SKM-1 treated with dmso at 0.1 percent for 144 hours (cell line): ENCODE measurements at regions not wholly inside any gene's neighbourhood (a gene's known extent, or its start where the extent isn't known, plus 50 kb on each side); places are given as distances from the start of the nearest gene placed in this dataset.

Source experiments
- DNase-seq: peaks from one replicate; lab custom pipeline; 2025; ENCODE audit not compliant: unreplicated experiment; lab: John Stamatoyannopoulos, UW

DNA sequence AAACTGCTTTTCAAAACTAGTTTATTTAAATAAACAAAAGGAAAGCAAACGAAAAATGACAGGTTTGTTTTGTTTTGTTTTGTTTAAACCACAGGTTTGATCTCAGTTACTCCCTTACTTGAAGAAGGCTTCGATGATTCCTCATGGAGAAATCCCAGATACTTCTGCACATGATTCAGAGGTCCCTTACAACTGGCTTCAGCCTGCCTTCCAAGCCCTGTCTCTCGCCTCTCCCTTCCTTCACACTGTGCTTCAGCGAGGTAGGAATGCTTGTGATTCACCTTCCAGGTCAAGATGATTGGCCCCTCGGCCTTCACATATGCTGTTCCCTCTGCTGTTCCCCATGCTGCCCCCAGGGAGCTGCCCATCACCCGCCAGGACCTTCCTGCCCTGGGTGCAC, 104.1 kb upstream of the ITGA6 start:
- no peak for DNase-seq

DNA sequence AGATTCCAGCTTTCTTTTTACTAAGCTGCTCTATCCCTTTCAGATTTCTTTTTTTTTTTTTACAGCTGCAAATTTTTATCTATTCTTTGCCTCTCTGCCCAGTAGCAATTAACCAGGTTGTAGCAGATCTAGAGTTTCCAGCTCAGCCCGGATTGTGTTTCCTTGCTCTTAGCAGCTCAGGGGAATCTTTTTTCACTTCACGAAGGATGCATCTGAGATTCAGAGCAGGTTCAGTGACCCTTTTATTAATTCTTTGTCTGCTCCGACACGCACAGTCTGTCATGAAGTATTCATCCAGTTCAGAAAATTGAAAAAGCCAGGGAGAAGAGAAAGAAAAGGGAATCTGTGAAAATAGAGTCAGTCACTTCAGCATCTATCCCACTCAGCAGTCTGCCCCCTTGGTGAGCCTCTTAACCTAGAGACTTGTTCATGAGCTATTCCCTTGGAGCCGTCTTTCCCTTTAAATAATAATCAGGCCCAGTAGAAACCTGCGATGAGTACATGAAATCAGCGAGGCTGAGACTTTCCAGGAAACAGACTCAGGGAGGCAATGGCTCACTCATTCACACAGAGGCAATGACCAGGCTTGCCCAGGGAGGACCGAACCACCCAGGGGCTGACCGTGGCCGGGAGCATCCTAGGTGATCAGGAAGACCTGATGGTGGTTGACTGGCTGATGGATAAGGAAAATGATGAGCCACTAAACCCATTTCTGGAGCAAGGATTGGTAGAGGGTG, 103.4 kb upstream of the ITGA6 start:
- no peak for DNase-seq

- DNase-seq = no peak
Measured at GRCh38 chr2:172326211-172326509, 101.2 kb upstream of the ITGA6 start.

- no peak for DNase-seq
Measured at GRCh38 chr2:172328103-172328841, 99.1 kb upstream of the ITGA6 start.

DNA sequence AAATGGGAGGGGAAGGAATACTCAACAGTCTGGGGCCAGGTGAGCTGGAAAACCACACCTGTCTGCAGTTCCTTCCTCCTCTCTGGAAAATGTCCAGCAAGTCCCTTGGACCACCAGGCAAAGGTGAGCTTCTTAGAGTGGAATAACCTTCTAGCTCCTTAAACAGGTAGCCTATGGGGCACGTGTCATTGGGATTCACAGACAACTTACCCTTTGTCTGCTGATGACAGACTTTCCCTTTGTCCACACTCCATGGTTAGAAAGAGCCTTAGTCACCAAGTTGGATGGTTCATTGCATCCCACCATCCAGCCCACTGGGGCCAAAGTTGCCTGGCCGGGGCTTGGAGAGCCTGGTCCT, 98.0 kb upstream of the ITGA6 start:
- DNase-seq = no peak

GRCh38 chr2:172329774-172330671, 97.4 kb upstream of the ITGA6 start:
- DNase-seq = no peak

GRCh38 chr2:172332507-172332906, 94.9 kb upstream of the ITGA6 start:
- no peak for DNase-seq

DNA sequence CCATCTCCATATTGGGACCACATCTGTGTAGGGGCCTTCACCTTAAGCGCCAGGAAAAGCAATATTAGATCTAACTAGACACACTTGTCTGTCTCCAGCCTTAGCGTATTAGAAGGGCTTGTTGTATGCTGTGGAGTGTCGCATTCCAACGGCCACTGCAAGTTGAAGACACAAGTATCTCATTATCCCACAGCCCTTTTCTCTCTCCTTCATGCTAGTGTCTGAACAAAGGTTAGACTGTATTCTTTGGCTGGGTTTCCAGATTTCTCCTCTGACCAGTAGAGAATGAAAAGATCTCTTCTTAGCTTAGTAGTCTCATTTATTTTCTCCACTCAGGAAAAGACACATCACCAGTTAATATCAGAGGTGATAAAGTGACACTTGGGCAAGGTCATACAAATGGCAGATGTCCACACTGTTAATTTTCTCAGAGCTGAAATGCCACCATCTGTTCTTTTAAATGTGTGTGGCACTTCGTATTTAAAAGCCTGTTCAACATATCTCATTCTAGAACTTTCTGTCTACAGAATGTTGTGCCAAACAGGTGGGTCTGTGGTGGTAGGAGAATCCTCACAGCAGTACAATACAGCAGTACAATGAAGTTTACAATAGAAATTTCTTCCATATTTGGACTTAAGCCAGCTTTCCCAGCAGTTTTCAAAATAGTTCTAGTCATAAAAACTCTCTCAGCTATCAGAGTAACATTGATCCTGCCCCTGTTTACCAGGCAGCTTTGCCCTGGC, 94.0 kb upstream of the ITGA6 start:
- no peak for DNase-seq

GRCh38 chr2:172333978-172334330, 93.4 kb upstream of the ITGA6 start:
- no peak for DNase-seq

DNA sequence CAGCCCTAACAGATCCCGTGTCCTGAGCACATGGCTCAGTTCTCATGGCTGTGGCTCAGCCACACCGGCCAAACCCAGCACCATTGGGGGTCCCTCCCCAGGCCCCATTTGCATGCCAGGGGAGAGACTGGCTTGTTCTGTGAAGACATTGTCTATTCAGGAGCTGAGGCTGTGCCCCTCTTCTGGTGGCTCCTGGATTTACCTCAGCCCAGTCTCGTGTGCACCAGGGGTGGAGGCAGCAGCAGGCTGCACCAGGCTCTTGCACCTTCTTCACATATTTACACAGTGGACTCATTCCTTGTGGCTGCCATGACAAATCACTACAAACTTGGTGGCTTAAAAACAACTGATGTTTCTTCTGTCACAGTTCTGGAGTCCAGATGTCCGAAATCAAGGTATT, 92.4 kb upstream of the ITGA6 start:
- DNase-seq = no peak

GRCh38 chr2:172335736-172336135, 91.7 kb upstream of the ITGA6 start:
- no peak for DNase-seq

- no peak for DNase-seq
Measured at GRCh38 chr2:172336681-172337080, 90.7 kb upstream of the ITGA6 start.

GRCh38 chr2:172339371-172340010, 87.9 kb upstream of the ITGA6 start:
- no peak for DNase-seq

DNA sequence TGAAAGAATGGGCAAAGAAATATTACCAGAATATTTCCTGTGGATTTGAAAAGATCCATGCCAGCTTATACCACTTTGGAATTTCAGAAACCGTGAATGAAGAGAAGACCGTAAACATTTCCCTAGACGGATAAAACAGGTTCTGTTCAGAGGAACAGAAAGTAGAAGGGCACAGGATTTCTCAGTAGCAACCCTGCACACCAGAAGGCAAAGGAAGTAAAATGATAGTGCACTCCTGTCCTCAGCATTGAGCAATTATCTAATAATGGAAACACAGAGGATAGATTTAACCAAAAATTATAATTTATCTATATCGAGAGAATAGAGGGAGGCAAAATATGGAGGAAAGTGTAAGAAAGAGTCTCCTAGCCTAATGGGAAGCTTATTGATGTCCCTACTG, 87.0 kb upstream of the ITGA6 start:
- DNase-seq = peak; percentile 8

GRCh38 chr2:172342078-172342477, 85.3 kb upstream of the ITGA6 start:
- DNase-seq = no peak

GRCh38 chr2:172342611-172343010, 84.8 kb upstream of the ITGA6 start:
- no peak for DNase-seq

GRCh38 chr2:172344159-172344558, 83.2 kb upstream of the ITGA6 start:
- DNase-seq = no peak

GRCh38 chr2:172345956-172346555, 81.3 kb upstream of the ITGA6 start:
- DNase-seq = no peak

DNA sequence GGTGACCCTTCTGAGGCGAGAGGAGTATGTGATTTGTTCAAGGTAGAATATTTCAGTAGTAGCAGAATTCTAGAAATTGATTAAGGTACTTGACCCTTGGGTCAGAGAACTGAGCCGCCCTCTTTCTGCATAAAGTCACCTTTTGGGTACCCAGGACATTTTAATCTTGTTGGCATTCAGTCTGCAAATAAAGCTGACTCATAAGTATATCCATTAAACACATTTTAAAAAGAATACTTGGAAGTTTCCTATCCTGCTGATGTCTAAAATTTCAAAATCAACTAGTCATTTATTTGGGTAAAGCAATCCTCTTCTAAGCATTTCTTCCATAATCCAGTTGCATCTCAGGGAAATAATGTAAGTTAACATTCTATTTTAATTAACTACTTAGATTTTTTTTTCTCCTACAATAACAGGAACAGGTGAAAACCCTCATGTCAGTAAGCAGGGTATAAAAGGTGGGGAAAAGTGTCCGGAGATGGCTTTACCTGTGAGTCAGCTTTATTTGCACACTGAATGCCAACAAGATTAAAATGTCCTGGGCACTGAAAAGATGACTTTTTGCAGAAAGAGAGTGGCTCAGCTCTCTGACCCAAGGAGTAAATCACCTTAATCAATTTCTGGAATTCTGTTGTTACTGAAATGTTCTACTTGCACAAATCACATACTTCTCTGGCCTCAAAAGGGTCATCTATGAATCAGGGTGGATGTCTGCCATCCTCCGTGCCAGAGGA, 78.7 kb upstream of the ITGA6 start:
- DNase-seq = no peak
